T1000 (cell line): ENCODE measurements at regions not wholly inside any gene's neighbourhood (a gene's known extent, or its start where the extent isn't known, plus 50 kb on each side); places are given as distances from the start of the nearest gene placed in this dataset.
"Not testable (repeated sequence)": the region's sequence is repeated elsewhere in the genome, so short reads cannot be mapped to it uniquely, and the experiment has no call there.

Experiments used
- DNase-seq: peaks from one replicate; lab custom pipeline; 2025; ENCODE audit warnings: mixed read lengths; lab: John Stamatoyannopoulos, UW

DNA sequence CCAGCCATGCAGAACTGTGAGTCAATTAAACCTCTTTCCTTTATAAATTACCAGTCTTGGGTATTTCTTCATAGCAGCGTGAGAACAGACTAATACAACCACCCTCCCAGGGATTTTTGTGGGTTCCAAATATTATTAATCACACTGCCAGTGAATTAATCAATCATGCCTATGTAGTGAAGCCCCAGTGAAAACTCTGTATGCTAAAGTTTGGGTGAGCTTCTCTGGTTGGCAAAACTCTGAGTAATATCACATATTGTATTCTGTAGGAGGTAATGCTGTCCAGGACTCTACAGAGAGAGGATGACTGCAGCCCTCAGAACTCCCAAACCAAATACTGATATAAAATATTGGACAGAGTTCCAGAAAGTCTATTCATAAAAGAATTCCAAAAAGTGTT, 216.9 kb downstream of the RPAP3 start:
- no peak for DNase-seq

DNA sequence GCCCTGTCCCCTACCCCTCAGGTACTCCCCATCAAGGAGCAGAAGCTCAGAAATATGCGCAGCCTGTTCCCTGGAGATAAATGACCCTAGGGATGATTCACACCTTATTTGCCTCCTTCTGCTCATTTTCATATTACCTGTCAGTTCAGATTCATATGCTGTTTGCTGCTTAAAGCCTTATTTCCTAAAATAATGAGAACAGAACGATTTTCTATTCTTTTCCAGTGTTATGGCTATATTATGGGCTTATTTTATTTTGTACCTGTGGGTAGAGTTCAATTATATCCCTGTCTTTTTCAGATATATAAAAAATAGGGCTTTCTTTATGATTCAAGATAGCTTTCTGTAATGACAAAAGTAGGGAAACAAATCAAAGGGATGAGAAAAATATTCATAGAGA, 224.8 kb downstream of the RPAP3 start:
- no peak for DNase-seq

DNA sequence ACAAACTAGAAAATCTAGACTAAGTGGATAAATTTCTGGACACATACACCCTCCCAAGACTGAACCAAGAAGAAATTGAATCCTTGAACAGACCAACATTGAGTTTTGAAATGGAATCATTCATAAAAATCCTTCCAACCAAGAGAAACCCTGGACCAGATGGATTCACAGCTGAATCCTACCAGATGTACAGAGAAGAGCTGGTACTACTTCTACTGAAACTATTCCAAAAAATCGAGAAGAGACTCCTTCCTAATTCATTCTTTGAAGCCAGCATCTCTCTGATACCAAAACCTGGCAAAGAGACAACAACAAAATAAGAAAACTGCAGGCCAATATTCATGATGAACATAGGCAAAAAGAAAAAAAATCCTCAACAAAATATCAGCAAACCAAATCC, 227.4 kb downstream of the RPAP3 start:
- no peak for DNase-seq

DNA sequence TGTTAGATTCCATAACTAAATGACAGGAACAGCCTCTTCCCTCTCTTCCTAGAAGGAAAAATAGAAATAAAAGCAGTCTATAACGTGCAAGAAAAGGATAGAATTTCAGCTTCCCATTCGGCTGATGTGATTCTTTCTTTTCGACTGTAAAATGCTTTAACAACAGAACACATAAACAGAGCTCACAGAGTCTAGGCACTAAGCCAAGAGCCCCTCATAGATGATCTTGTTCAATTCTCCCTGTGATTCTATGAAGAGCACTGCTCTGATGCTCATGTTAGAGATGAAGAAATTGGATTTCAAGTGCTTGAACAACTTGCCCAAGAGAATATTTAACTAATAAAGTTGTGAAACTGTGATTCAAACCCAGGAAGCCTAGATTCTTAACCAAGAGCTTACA, 232.7 kb downstream of the RPAP3 start:
- DNase-seq: no peak

DNA sequence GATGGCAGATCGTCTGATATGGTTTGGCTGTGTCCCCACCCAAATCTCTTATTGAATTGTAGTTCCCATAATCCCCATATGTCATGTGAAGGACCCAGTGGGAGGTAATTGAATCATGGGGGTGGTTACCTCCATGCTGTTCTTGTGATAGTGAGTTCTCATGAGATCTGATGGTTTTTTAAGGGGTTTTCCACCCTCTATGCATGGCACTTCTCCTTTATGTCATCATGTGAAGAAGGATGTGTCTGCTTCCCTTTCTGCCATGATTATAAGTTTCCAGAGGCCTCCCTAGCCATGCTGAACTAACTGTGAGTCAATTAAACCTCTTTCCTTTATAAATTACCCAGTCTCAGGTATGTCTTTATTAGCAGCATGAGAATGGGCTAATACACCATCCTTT, 235.5 kb downstream of the RPAP3 start:
- not testable (repeated sequence) for DNase-seq

DNA sequence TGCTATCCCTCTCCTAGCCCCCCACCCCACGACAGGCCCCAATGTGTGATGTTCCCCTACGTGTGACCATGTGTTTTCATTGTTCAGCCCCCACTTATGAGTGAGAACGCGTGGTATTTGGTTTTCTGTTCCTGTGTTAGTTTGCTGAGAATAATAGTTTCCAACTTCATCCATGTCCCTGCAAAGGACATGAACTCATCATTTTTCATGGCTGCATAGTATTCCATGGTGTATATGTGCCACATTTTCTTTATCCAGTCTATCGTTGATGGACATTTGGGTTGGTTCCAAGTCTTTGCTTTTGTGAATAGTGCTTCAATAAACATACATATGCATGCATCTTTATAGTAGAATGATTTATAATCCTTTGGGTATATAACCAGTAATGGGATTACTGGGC, 241.9 kb downstream of the RPAP3 start:
- not testable (repeated sequence) for DNase-seq

DNA sequence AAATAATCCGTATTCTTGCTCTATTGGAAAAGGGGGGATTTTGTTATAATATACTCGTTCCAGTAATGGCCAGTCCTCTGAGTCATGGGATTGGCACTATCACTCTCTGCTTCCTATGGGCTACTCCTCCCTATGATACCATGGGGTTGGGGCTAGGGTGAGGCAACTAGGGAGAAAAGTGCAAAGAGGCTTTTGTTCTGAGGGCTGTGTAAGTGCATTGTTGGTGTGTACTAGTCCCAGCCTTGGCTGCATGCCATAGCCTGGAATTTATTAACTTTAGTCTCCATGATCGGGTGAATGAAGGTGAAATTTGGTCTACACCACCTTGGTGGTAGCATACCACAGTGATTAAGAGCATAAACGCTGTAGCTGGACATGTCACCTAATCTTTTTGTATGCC, 247.6 kb downstream of the RPAP3 start:
- DNase-seq: no peak

DNA sequence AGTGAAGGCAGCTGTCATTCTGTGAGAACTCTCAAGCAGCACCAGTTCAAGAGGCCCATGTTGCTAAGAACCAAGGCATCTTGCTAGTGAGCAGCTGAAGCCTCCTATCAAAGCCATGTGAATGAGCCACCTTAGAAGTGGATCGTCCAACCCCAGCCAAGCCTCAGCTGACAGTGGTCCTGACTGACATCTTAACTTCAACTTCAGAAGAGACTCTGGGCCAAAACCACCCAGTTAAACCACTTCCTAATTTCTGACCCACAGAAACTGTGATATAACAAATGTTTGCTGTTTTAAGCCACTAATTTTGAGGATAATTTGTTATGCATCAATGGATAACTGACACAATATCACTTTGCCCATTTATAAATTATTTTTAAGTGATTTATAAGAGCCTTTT, 256.0 kb downstream of the RPAP3 start:
- no peak for DNase-seq

DNA sequence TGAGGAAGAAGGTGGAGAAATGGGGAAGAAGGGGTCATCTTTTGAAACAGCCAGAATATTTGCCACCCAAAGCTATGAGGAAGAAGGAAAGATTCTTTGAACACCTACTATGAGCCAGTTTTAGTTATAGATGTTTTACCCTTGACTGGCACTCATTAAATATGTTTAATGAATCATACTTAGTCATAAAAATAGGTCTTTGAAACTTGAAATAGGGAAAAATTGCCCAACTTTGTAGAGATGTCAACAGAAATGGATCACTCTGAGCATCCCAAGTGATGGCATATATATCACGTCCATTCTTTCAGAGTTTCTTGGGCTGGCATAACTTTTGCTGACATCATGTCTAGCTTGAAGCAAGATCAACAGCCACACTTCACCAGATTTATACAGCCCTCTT, 263.5 kb downstream of the RPAP3 start:
- DNase-seq: no peak

DNA sequence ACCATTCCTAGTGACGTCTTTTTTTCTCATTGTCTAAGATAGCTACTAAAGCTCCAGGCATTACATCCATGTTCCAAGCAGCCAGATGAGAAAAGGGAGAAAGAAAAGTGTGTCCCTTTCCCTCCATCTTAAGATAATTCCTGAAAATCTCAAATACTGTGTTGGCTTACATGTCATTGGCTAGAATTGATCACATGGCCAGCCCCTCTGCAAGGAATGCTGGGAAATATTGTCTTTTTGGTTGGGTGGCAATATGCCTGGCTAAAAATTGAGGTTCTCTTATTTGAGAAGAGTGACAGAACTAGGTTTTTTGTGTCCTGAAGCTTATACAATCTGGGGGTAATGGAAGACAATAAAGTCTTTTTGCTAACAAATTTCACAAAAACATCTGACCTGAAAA, 264.3 kb downstream of the RPAP3 start:
- DNase-seq: no peak

DNA sequence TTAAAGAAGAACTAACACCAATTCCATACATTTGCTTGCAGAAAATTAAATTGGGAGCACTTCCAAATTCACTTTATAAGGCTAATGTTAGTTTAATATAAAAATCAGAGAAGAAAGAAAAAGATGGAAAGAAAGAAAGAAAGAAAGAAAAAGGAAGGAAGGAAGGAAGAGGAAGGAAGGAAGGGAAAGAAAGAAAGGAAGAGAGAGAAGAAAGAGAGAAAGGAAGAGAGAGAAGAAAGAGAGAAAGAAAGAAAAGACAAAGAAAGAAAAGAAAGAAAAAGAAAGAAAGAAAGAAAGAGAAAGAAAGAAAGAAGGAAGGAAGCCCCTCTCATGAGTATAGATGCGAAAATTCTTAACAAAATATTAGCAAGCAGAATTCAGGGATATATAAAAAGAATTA, 267.7 kb downstream of the RPAP3 start:
- no peak for DNase-seq

DNA sequence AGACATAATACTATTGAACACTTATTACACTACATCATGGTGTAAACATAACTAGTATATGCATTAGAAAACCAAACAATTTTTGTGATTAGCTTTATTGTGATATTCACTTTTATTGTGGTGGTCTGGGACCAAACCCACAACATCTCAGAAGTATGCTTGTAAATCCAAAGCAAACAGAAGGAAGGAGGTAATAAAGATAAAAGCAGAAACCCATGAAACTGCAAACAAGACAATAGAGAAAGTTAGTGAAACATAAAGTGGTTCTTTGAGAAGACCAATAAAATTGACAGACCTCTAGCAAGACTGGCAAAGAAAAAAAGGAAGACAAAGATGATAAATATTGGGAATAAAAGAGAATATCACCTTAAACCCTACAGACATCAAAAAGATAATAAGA, 268.3 kb downstream of the RPAP3 start:
- no peak for DNase-seq

DNA sequence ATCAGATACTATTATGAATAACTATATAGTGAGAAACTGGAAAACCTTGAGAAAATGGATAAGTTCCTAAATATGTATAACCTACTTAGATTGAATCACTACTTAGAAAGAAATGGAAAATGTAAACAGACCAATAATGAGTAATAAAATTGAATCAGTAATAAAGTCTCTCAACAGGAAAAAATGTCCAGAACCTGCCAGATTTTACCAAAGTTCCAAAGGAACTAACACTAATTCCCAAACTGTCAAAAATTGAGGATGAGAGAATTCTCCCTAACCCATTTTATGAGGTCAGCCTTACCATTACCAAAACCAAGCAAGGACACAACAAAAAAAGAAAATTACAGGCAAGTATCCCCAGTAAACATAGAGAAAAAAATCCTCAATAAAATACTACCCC, 272.0 kb downstream of the RPAP3 start:
- no peak for DNase-seq

DNA sequence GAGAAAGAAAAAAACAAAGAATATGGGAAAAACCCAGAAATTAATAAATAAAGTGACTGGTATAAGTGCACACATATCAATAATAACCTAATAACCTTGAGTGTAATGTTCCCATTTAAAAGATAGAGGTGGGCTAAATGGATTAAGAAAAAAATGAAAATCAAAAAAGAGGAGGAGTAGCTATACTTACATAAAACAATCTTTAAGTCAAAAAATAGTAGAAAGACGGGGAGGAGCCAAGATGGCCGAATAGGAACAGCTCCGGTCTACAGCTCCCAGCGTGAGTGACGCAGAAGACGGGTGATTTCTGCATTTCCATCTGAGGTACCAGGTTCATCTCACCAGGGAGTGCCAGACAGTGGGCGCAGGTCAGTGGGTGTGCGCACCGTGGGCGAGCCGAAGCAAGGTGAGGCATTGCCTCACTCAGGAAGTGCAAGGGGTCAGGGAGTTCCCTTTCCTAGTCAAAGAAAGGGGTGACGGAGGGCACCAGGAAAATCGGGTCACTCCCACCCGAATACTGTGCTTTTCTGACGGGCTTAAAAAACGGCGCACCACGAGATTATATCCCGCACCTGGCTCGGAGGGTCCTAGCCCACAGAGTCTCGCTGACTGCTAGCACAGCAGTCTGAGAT, 279.0 kb downstream of the RPAP3 start:
- DNase-seq: not testable (repeated sequence)

DNA sequence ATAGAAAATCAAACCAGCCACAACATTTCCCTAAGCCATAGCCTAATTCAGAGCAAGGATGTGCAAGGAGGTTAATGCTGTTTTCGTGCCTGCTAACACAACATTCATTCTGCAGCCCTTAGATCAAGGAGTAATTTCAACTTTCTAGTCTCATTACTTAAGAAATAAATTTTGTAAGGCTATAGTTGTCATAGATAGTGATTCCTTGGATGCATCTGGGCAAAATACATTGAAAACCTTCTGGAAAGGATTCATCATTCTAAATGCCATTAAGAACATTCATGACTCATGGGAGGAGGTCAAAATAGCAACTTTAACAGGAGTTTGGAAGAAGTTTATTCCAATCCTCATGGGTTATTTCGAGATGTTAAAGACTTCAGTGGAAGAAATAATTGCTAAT, 283.2 kb downstream of the RPAP3 start:
- DNase-seq: no peak

DNA sequence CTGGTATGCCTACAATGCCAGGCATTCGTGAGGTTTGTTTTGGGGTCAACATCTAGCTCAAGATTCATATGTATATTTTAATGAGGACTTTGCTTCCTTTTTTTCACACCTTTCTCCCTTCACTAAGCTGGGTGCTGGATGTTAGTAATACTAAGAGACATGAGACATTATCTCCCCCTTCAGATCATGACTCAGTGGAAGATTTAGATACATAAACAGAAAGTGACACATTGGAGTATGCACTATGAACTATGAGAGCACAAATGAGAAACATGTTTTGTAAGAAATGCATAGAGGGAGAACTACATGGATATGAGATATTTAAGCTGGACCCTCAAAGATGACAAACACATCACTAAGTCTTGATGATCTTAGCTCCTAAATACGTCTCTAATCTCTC, 286.3 kb downstream of the RPAP3 start:
- no peak for DNase-seq

DNA sequence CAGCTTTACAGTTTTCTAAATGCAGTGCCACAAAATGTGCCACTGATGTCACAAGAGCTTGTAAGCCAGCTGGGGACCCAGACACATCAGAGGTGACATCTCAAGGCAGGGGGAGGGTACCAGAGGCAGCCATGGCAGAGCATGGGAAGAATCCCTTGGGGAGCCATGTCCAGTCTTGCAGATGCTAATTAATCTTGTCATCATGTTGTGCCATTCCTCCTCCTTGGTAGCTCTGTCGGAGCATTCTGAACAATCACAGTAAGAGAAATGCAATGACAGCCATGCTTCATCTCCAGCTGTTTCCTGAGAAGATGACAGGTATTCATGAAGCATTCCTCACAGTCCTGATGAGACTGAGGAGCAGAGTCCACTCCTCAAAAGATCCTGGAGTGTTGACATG, 287.9 kb downstream of the RPAP3 start:
- DNase-seq: no peak

DNA sequence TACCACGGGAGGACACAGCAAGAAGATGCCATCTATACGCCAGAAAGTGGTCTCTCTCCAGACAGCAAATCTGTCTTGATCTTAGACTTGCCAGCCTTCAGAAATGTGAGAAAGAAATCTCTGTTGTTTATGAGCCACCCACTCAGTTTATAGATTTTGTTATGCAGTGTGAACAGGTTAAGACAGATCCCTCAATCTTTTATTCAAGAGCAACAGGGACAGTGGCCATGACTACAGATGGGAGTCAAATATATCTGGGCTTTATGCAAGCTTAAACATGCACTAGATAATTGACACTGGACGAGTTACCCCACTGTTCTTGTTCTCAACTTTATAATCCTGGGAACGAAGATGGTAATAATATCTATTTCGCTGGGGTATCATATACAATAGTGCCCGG, 288.7 kb downstream of the RPAP3 start:
- DNase-seq: no peak

DNA sequence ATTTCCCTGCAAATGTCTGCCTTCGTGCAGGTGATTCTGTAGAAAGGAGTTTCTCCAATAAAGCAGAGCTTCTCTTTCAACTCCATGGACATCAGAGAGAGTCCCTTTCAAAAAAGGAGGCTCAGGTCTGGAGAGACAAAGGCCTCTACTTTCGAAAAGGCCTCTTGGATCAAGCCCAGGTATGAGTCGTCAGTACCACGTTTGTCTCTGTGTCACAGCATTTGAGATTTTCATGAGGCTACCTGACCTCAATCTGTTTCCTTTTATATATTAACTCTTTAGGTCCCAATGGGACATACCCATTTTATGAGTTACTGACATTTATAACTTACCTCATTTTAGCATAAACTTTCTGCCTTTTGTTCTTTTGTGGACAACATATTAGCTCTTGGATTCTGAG, 290.8 kb downstream of the RPAP3 start:
- DNase-seq: no peak

DNA sequence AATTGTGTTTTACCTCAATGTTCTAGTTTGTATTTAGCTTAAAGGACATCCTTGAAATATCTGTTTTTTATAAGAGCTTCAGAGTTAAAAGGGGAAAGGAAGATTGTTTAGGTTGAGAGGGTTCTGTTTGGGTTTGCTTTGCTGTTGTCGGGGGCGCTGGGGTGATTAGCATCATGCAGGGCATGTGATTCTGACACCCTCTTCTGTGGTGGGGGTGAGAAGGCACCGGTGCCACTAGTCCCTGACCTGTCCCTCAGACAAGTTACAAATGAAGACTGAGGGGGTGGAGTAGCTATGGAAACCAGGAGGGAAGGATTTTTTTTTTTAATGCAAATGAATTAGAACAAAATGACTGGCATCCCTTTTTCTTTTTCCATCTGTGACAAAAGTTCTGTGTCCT, 291.3 kb downstream of the RPAP3 start:
- DNase-seq: no peak

DNA sequence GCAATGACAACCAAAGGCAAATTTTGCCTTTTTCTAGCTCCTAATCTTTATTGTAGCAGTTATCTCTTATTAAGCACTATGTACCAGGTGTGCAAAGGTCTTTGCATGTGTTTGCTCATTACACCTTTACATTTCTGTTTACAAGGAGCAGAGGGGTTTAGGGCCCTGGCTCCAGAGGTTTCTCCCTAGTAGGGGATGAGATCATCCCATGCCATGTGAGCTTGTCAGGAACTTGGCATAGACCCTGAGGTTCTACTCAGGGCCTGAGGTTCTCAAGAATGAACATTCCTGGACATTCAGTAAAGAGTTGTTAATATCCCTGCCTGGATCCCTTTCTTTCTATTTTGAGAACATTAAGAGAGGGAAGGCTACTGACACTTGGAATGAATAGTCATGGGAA, 292.0 kb downstream of the RPAP3 start:
- DNase-seq: no peak

DNA sequence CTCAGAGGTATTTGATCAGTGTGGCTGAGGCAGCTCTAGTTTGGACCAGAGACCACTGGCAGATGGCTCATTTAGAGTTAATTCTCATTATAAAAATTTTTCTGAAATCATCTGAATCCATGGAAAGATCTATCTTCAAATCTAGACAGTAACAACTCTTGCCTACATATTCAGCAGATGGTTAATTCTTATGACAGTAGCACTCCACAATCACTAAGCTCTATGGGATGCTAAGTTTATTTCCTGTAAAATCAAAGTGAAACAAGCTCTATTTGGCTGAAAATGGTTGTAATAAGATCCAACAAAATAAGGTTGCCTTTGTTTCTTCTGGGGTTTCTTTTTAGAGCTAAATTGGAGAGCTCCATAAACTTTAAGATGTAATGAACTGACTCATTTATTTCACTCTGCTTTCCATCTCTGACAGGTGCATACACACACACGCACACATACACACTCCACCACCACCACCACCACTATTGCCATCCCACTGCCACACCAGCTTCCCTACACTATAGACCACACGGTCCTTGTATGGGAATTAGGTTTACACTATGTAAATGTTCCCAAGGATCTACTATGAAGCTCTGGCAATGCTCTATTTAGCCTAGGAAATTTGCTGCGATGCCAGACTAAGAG, 293.1 kb downstream of the RPAP3 start:
- no peak for DNase-seq

DNA sequence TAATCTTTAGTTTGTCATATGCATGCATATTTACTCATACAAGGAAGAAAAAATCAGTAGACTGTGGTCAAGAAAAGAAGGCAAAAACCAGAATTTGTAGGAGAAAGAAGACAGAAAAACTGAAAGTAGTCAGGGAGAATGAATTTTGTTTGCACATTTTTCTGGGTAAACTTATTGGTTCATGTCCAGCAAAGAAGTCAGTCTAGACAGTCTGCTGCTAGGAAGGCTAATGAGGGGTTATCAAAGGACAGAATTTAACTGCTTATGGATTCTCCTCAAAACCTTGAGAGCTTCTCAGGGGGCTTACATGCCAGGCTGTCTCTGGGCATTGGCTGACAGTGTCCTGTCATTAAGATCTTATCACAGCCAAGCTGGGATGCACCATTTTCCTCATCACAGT, 293.9 kb downstream of the RPAP3 start:
- no peak for DNase-seq

DNA sequence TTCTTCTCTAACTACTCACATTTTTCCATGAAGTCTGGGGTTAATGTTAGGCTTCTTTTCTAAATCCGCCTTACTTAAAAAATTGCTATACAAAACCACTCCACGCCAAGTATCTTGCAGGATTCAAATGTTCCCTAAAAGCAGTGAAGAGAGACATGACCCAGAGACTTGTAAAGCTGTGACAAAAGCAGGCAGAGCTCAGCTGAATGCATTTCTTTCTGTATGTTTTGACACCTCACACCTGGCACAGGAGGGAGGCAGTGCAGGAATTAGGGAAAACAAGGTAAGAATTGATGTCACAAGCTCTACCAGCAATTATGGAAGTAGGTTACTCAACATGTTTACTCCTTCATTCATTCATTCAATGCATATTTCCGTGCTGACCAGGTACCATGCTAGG, 295.0 kb downstream of the RPAP3 start:
- no peak for DNase-seq
